Panc1 (cell line): ENCODE measurements at regions not wholly inside any gene's neighbourhood (a gene's known extent, or its start where the extent isn't known, plus 50 kb on each side); places are given as distances from the start of the nearest gene placed in this dataset.

Source experiments
- POLR2AphosphoS5 ChIP-seq: IDR thresholded peaks from 2 replicates; pipeline ENCODE4 v1.6.1; 2012; ENCODE audit warnings: mild to moderate bottlenecking, low read depth, low read length, moderate library complexity
- TF ChIP-seq, protein P1 (sequence below): fragments of 450-650 bp; IDR thresholded peaks from 2 replicates; pipeline ENCODE4 v1.5.1; 2017; ENCODE audit warnings: mild to moderate bottlenecking
- TF ChIP-seq, protein P2 (sequence below), 2 experiments: IDR thresholded peaks; 2 replicates each; pipeline ENCODE4 v1.6.1; 2011 to 2012; ENCODE audit warnings: low read depth in 2 of 2, control low read depth in 1 of 2, low read length in 1 of 2, mild to moderate bottlenecking in 1 of 2, moderate library complexity in 1 of 2; ENCODE audit not compliant: insufficient read depth in 1 of 2

DNA sequence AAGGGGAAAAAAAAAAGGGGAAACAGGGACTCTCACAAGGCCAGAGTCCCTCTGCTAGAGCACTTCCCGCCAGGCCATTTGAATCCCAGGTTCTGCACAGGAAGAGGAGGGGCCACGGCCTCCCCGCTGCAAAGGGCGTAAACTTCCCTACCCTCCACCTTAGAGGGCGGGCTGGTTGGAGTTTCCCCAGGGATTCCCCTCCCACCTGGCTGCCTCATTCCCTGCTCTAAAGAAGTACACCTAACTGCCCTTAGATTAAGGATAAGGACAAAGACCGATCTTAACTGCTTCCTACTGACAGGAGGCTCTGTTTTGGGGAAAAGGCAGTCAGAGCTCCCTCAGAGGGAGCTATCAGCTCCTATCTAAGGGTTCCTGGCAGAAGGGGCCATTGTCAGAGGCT is 102.0 kb upstream of the ARMC3 start:
- TF ChIP-seq, protein P1, sequence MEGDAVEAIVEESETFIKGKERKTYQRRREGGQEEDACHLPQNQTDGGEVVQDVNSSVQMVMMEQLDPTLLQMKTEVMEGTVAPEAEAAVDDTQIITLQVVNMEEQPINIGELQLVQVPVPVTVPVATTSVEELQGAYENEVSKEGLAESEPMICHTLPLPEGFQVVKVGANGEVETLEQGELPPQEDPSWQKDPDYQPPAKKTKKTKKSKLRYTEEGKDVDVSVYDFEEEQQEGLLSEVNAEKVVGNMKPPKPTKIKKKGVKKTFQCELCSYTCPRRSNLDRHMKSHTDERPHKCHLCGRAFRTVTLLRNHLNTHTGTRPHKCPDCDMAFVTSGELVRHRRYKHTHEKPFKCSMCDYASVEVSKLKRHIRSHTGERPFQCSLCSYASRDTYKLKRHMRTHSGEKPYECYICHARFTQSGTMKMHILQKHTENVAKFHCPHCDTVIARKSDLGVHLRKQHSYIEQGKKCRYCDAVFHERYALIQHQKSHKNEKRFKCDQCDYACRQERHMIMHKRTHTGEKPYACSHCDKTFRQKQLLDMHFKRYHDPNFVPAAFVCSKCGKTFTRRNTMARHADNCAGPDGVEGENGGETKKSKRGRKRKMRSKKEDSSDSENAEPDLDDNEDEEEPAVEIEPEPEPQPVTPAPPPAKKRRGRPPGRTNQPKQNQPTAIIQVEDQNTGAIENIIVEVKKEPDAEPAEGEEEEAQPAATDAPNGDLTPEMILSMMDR: no peak
- TF ChIP-seq, protein P2, sequence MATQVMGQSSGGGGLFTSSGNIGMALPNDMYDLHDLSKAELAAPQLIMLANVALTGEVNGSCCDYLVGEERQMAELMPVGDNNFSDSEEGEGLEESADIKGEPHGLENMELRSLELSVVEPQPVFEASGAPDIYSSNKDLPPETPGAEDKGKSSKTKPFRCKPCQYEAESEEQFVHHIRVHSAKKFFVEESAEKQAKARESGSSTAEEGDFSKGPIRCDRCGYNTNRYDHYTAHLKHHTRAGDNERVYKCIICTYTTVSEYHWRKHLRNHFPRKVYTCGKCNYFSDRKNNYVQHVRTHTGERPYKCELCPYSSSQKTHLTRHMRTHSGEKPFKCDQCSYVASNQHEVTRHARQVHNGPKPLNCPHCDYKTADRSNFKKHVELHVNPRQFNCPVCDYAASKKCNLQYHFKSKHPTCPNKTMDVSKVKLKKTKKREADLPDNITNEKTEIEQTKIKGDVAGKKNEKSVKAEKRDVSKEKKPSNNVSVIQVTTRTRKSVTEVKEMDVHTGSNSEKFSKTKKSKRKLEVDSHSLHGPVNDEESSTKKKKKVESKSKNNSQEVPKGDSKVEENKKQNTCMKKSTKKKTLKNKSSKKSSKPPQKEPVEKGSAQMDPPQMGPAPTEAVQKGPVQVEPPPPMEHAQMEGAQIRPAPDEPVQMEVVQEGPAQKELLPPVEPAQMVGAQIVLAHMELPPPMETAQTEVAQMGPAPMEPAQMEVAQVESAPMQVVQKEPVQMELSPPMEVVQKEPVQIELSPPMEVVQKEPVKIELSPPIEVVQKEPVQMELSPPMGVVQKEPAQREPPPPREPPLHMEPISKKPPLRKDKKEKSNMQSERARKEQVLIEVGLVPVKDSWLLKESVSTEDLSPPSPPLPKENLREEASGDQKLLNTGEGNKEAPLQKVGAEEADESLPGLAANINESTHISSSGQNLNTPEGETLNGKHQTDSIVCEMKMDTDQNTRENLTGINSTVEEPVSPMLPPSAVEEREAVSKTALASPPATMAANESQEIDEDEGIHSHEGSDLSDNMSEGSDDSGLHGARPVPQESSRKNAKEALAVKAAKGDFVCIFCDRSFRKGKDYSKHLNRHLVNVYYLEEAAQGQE (IDR thresholded peaks at IDR 0.05; ENCODE audit: insufficient read depth in 1 of 2, low read depth in 2 of 2, low read length in 1 of 2): no peak
- TF ChIP-seq POLR2AphosphoS5: no peak
